ENCODE measurements at regions not wholly inside any gene's neighbourhood (a gene's known extent, or its start where the extent isn't known, plus 50 kb on each side); places are given as distances from the start of the nearest gene placed in this dataset.

GRCh38 chr5:19179571-19179970 is 808.4 kb downstream of the CDH18 start:
- TF ChIP-seq CTCF (IDR thresholded peaks at IDR 0.05): no peak
- no peak for TF ChIP-seq POLR2A (IDR thresholded peaks at IDR 0.05)

Data from Peyer's patch (tissue), 4 donors.